Nephron progenitor cell (in vitro differentiated cells): ENCODE measurements at regions not wholly inside any gene's neighbourhood (a gene's known extent, or its start where the extent isn't known, plus 50 kb on each side); places are given as distances from the start of the nearest gene placed in this dataset.

Source experiments
- DNase-seq: peaks from one replicate; pipeline ENCODE4 v3.0.0; 2021
- H3K27ac Mint-ChIP-seq: 2 replicates; pipeline ENCODE4 v1.8.0; 2021; ENCODE audit warnings: mild to moderate bottlenecking, moderate library complexity, mixed read lengths
- H3K27me3 Mint-ChIP-seq: 2 replicates; pipeline ENCODE4 v1.8.0; 2021; ENCODE audit warnings: mild to moderate bottlenecking, low read depth, mixed read lengths; ENCODE audit not compliant: poor library complexity
- H3K36me3 Mint-ChIP-seq: 2 replicates; pipeline ENCODE4 v1.8.0; 2021; ENCODE audit warnings: low read depth, mixed read lengths
- H3K4me1 Mint-ChIP-seq: 2 replicates; pipeline ENCODE4 v1.8.0; 2021; ENCODE audit warnings: mixed read lengths
- H3K4me3 Mint-ChIP-seq: 2 replicates; pipeline ENCODE4 v1.8.0; 2021; ENCODE audit warnings: mild to moderate bottlenecking, moderate library complexity, mixed read lengths
- H3K9me3 Mint-ChIP-seq: 2 replicates; pipeline ENCODE4 v1.8.0; 2021; ENCODE audit warnings: mild to moderate bottlenecking, moderate library complexity, mixed read lengths
- TF ChIP-seq, protein P1 (sequence below): fragments of 200-600 bp; sonication (generic); IDR thresholded peaks from 2 replicates; pipeline ENCODE4 v1.5.0; 2021; ENCODE audit warnings: antibody characterized with exemption

DNA sequence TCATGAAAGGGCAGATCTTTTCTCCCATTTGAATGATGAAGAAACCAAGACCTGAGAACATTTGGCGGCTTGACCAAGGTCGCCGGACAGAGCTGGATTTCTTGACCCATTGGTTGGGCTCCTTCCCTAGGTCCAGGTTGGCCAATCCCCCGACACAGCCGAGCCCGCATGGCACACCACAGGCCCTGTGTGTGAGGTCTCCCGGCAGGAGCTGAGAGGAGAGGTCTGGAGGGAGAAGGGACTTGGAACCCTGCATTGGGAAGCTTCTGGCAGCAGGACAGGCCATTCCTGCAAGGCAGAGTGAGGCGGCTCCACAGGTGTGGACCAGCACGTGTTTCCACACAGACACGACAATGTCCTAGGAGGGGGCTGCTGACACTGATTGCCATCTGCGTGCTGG lies 98.6 kb upstream of the THY1 start:
- H3K27me3 Mint-ChIP-seq, result peaks cover 30% of the 10 kb centered on the region
- TF ChIP-seq, protein P1, sequence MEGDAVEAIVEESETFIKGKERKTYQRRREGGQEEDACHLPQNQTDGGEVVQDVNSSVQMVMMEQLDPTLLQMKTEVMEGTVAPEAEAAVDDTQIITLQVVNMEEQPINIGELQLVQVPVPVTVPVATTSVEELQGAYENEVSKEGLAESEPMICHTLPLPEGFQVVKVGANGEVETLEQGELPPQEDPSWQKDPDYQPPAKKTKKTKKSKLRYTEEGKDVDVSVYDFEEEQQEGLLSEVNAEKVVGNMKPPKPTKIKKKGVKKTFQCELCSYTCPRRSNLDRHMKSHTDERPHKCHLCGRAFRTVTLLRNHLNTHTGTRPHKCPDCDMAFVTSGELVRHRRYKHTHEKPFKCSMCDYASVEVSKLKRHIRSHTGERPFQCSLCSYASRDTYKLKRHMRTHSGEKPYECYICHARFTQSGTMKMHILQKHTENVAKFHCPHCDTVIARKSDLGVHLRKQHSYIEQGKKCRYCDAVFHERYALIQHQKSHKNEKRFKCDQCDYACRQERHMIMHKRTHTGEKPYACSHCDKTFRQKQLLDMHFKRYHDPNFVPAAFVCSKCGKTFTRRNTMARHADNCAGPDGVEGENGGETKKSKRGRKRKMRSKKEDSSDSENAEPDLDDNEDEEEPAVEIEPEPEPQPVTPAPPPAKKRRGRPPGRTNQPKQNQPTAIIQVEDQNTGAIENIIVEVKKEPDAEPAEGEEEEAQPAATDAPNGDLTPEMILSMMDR, result no peak
- no peaks in the 10 kb centered on the region for H3K9me3 Mint-ChIP-seq
- H3K4me3 Mint-ChIP-seq, result no peak overlapping the region
- no peak for DNase-seq
- H3K36me3 Mint-ChIP-seq, result no peaks in the 10 kb centered on the region
- H3K27ac Mint-ChIP-seq, result no peak overlapping the region
- H3K4me1 Mint-ChIP-seq, result no peaks in the 10 kb centered on the region

DNA sequence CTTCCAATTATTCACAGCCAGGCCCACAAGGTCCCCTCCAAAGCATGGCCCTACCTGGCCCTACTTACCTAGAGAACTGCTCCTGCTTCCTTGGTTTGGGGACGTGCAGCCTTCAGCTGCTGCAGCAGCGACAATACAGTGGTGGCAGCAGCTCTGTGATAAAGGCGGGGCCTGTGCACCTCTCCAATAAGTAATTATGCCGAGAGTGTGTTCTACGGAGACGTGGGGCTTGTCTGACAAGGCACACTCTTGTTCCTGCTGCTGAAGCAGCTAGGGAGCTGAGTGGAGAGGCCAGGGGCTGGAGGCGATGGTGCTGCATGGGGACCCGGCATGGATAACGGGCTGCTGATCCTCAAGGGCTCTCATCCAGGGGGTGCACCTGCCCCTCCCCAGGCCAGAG lies 98.0 kb upstream of the THY1 start:
- Mint-ChIP-seq H3K4me1 (no peaks in the 10 kb centered on the region), H3K4me3 (no peak overlapping the region), H3K27me3 (peaks cover 32% of the 10 kb centered on the region), H3K27ac (no peak overlapping the region), H3K36me3 (no peaks in the 10 kb centered on the region), H3K9me3 (no peaks in the 10 kb centered on the region)
- TF ChIP-seq, protein P1, result no peak
- DNase-seq, result no peak

DNA sequence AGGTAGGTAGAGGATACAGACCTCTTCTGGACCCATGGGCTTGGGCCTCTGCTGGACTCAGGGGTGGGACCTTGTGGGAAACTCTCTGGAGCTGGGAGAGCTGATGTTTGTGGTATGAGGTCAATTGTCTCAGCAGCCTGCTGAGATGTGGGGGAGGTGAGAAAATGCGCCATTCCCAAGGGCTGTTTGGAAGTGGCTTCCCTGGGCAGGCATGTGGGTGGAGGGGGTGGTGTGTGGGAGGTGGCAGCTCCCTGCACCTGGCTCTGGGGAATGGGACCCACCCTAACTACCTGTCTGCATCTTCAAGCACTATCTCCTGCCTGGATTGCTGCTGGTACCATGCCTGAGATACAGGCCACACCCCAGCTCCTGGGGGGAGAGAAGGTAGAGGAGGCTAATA lies 97.4 kb upstream of the THY1 start:
- no peaks in the 10 kb centered on the region for H3K4me1 Mint-ChIP-seq
- TF ChIP-seq, protein P1, result no peak
- H3K9me3 Mint-ChIP-seq, result no peaks in the 10 kb centered on the region
- H3K4me3 Mint-ChIP-seq, result no peak overlapping the region
- no peak overlapping the region for H3K27ac Mint-ChIP-seq
- DNase-seq, result no peak
- H3K36me3 Mint-ChIP-seq, result no peaks in the 10 kb centered on the region
- peaks cover 31% of the 10 kb centered on the region for H3K27me3 Mint-ChIP-seq

DNA sequence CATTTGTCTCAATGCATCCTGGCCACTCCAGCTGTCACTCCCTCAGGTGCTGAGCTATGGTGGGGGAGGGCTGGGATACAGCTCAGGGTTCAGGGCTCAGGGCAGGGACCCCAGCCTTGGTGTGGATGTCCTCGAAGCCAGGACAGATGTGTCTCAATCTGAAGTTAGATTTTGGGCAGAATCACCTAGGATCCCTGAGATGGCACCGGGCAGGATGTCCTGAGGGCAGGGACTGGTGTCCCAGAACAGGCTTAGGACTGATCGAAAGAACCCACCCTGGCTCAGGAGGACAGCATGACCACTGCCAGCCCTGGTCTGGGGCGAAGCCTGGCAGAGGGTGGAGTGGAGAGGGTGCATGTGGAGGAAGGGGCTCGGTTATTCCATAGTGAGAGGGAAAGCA lies 96.8 kb upstream of the THY1 start:
- H3K27me3 Mint-ChIP-seq, result peaks cover 28% of the 10 kb centered on the region
- no peak overlapping the region for H3K4me3 Mint-ChIP-seq
- H3K27ac Mint-ChIP-seq, result no peak overlapping the region
- TF ChIP-seq, protein P1, result no peak
- no peaks in the 10 kb centered on the region for H3K36me3 Mint-ChIP-seq
- no peaks in the 10 kb centered on the region for H3K9me3 Mint-ChIP-seq
- no peak for DNase-seq
- H3K4me1 Mint-ChIP-seq, result no peaks in the 10 kb centered on the region

DNA sequence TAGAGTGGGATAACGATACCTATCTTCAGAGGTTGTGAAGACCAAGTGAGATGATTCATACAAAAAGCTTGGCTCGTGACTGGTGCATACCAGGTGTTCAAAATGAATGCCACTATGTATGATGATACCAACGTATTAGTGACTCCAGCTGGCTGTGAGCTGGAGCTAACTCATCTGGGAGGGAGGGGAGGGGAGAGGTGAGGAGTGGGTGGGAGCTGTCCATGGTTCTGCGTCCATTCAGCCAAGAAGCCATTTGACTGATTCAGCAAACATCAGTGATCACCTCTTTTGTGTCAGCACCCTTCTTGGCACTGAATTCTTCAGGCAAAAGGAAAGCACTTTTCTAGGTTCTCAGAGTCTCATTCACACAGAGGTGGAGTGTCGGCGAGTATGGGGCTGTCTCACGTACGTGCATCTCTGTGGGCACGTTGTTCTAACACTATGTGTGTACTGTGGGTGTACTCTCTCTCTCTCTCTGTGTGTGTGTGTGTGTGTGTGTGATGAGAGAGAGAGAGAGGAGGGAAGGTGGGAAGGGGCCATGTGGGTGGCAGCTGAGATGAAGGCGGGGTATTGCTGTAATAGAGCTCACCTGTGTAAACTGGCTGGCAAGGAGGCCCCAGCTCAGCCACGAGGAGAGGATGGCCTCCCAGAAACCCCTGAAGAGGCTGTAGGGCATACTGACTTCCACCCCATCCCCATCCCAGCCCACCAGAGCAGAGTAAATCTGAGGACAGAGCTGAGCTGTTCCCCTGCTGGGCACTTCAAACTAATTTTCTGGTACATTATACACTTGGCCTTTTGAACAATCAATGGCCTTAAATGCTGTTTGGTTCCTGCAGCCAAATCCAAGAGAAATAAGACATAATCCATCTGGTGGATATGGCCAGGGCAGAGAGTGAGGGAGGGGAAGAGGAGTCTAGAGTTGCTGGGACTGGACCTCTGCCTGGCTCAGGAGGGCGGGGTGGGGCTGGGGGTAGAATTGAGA lies 96.1 kb upstream of the THY1 start:
- Mint-ChIP-seq H3K4me3 (no peak overlapping the region), H3K27me3 (peaks cover 27% of the 10 kb centered on the region), H3K9me3 (no peaks in the 10 kb centered on the region), H3K27ac (no peak overlapping the region), H3K36me3 (no peaks in the 10 kb centered on the region), H3K4me1 (no peaks in the 10 kb centered on the region)
- TF ChIP-seq, protein P1, result no peak
- DNase-seq, result peak; percentile 81
